ENCODE measurements at regions not wholly inside any gene's neighbourhood (a gene's known extent, or its start where the extent isn't known, plus 50 kb on each side); places are given as distances from the start of the nearest gene placed in this dataset.

DNA sequence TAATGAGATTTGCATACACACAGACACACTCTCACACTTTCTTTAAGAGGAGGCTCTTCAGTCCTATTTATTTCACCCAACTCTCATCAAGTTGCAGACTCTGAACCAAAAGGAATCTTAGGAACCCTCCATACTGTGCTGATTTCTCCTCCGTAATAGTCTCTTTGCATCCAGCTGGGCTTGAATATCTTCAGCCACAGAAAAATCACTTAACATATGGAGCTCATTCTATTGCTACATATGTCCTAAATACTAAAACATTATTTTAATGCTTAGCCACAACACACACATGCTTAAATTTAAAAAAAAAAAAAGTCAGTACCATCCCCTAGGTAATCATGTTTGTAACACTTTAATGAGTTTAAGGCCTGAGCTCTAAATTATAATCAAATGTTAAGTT, 287.5 kb upstream of the CNTN6 start:
- TF ChIP-seq, protein P1, sequence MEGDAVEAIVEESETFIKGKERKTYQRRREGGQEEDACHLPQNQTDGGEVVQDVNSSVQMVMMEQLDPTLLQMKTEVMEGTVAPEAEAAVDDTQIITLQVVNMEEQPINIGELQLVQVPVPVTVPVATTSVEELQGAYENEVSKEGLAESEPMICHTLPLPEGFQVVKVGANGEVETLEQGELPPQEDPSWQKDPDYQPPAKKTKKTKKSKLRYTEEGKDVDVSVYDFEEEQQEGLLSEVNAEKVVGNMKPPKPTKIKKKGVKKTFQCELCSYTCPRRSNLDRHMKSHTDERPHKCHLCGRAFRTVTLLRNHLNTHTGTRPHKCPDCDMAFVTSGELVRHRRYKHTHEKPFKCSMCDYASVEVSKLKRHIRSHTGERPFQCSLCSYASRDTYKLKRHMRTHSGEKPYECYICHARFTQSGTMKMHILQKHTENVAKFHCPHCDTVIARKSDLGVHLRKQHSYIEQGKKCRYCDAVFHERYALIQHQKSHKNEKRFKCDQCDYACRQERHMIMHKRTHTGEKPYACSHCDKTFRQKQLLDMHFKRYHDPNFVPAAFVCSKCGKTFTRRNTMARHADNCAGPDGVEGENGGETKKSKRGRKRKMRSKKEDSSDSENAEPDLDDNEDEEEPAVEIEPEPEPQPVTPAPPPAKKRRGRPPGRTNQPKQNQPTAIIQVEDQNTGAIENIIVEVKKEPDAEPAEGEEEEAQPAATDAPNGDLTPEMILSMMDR (IDR thresholded peaks at IDR 0.05) = no peak
- no peak for TF ChIP-seq POLR2A (IDR thresholded peaks at IDR 0.05)
